ENCODE measurements at regions not wholly inside any gene's neighbourhood (a gene's known extent, or its start where the extent isn't known, plus 50 kb on each side); places are given as distances from the start of the nearest gene placed in this dataset.

DNA sequence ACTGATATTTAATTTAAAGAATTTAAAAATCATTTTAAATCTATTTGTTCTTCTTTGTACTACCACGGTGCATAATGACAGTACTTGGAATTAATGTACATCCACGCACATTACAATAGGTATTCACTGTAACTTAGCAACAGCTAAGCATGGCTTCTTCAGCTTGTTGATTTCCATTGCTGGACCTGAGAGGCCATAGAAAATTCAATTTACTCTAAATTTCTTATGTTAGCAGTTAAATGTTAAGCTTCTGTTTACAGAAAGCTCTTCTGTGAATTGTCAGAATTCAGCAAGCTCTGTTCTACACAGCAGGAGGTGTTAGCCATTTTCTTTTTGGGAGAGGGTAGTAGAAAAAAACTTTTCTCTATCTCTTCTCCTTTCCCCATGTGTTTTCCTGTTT, 1149.3 kb upstream of the CDH2 start:
- Mint-ChIP-seq H3K4me1 (no peaks in the 10 kb centered on the region), H3K36me3 (no peaks in the 10 kb centered on the region), H3K9me3 (peaks cover 4 to 8% of the 10 kb centered on the region in 2 donors), H3K27ac (no peak overlapping the region), H3K27me3 (no peaks in the 10 kb centered on the region), H3K4me3 (no peak overlapping the region)
- DNase-seq, result no peak
- no peak for ATAC-seq (replicated peaks)

DNA sequence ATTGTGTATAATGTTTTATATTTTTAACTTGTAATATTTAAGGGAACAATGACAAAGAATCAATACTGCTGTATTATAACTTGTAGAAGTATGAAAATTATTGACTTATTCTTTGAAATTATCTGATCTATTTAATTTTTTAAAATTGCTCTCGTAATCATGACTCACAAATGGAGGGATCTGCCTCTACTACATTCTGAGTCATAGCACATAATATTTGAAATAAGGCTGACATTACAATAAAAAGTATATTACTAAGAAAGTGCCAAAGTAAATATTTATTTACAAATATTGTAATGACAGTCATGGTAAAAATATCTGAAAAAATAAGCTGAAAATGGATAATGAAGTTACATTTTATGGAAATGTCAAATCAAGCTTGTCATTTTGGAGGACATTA, 1144.6 kb upstream of the CDH2 start:
- peaks cover 6 to 10% of the 10 kb centered on the region in 2 donors for H3K9me3 Mint-ChIP-seq
- H3K4me3 Mint-ChIP-seq, result no peak overlapping the region
- no peaks in the 10 kb centered on the region for H3K4me1 Mint-ChIP-seq
- no peak overlapping the region for H3K27ac Mint-ChIP-seq
- no peak for DNase-seq
- no peak for ATAC-seq (replicated peaks)
- no peaks in the 10 kb centered on the region for H3K27me3 Mint-ChIP-seq
- no peaks in the 10 kb centered on the region for H3K36me3 Mint-ChIP-seq

DNA sequence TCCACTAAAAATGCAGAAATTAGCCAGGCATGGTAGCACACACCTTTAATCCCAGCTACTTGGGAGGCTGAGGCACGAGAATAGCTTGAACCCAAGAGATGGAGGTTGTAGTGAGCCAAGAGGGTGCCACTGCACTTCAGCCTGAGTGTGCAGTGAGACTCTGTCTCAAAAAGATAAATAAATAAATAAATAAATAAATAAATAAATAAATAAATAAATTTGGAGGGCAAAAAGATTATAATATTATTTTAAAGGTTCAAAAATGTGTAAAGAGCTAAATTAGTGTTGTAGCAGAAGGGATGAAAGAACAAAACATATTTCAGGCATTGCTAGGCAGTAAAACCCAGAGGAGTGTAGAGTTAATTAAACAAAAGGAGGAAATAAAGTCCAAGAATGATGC, 1136.4 kb upstream of the CDH2 start:
- no peak overlapping the region for H3K4me3 Mint-ChIP-seq
- H3K4me1 Mint-ChIP-seq, result no peaks in the 10 kb centered on the region
- H3K9me3 Mint-ChIP-seq, result peaks cover 4% of the 10 kb centered on the region in 2 donors
- DNase-seq, result no peak
- H3K27me3 Mint-ChIP-seq, result no peaks in the 10 kb centered on the region
- no peaks in the 10 kb centered on the region for H3K36me3 Mint-ChIP-seq
- no peak for ATAC-seq (replicated peaks)
- H3K27ac Mint-ChIP-seq, result no peak overlapping the region

DNA sequence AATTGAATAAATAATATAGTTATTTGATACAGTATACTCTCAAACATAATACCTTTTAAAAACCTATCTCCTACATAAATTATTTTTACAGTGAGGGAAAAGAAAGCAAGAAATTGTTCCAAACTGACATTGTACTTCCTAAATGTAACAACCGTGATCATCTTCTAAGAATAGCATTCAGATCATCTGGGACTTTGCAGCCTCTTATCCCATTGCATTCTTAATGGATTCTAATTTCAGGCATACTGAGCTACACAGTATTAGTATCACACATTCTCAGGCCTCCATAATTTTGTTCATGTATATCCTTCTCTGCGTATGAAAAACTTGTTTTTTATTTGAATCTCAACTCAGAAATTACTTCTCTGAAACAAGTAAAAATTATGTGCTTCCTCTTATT, 1134.7 kb upstream of the CDH2 start:
- Mint-ChIP-seq H3K36me3 (no peaks in the 10 kb centered on the region), H3K9me3 (peaks cover 4% of the 10 kb centered on the region in 2 donors), H3K27me3 (no peaks in the 10 kb centered on the region), H3K4me3 (no peak overlapping the region), H3K4me1 (no peaks in the 10 kb centered on the region), H3K27ac (no peak overlapping the region)
- DNase-seq (no peak), ATAC-seq (replicated peaks) (no peak)

DNA sequence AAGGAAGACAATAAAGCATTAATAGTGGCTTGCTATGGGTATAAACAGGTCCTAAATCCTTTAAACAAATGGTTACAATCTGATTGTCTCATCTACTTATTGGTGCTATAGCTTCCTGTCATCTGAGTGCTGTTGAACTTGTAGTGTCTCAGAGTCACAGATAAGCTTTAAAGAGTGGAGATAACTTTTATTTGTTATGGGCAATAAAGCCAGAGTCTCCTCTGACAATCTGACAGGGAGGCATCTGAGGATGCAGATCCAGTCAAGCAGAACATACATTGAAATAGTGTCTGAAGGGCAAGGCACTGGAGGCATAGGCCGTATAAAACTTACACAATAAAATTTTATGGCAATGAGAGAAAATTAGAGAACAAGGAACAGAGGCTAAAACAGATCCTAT, 1132.4 kb upstream of the CDH2 start:
- Mint-ChIP-seq H3K27ac (no peak overlapping the region), H3K9me3 (peaks cover 4% of the 10 kb centered on the region in 2 donors), H3K4me3 (no peak overlapping the region), H3K27me3 (no peaks in the 10 kb centered on the region), H3K4me1 (no peaks in the 10 kb centered on the region), H3K36me3 (no peaks in the 10 kb centered on the region)
- DNase-seq (no peak), ATAC-seq (replicated peaks) (no peak)

DNA sequence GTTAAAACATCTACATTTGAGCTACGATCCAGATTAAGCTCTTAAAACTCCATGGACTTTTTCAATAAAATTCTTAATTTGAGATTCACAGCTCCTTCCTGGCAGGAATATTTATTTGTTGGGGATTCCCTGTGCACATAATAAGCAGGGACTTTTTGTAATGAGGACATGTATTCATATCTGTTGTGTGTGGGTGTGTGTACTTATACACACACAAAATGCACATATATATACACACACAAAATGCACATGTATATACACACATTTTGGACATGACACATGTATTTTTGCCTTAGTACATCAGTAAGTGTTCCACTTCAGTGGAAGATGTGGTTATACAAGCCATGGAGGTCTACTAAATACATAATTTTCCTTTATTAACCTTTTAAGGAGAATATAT, 1131.1 kb upstream of the CDH2 start:
- no peaks in the 10 kb centered on the region for H3K36me3 Mint-ChIP-seq
- peaks cover 3 to 4% of the 10 kb centered on the region in 2 donors for H3K9me3 Mint-ChIP-seq
- no peak overlapping the region for H3K4me3 Mint-ChIP-seq
- no peaks in the 10 kb centered on the region for H3K27me3 Mint-ChIP-seq
- no peak for ATAC-seq (replicated peaks)
- no peak overlapping the region for H3K27ac Mint-ChIP-seq
- no peaks in the 10 kb centered on the region for H3K4me1 Mint-ChIP-seq
- no peak for DNase-seq

DNA sequence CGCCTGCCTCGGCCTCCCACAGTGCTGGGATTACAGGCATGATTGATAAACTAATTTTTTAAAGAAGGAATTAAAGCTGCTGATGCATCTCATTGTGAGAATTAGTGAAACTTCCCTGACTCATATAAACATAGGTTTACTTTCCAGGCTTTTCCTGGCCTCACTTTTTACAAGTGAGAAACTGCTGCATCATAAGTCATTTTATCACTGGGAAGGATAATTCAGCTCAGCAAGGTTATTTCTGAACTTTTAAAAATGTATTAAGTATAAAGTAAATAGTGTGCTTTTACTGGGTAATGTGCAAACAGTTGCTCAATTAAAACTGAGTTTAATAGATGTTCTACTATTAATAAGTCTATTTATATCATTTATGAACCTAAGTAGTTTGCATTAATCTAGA, 1130.3 kb upstream of the CDH2 start:
- no peaks in the 10 kb centered on the region for H3K36me3 Mint-ChIP-seq
- no peak for ATAC-seq (replicated peaks)
- no peak overlapping the region for H3K4me3 Mint-ChIP-seq
- peaks cover under 1 to 1% of the 10 kb centered on the region in 2 donors for H3K9me3 Mint-ChIP-seq
- no peak for DNase-seq
- H3K27ac Mint-ChIP-seq, result no peak overlapping the region
- H3K4me1 Mint-ChIP-seq, result no peaks in the 10 kb centered on the region
- H3K27me3 Mint-ChIP-seq, result no peaks in the 10 kb centered on the region

DNA sequence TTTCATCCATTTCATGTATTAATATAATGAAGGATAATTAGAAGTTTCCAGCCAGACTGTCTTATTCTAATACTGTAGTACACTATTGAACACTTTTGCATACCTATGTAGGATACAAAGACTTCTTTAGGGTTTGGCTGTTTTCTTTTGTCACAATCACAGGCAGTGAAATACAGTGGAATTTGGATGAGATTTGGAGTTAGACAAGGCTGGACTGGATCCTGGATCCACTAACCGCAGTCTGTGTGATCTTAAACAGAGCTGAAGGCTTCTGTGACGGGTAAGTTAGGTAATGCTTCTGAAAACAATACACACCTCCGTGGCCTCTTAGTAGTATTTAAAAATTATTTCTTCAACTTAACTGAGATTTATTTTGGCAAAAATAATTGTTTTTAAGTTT, 1128.6 kb upstream of the CDH2 start:
- no peak overlapping the region for H3K4me3 Mint-ChIP-seq
- H3K27ac Mint-ChIP-seq, result no peak overlapping the region
- H3K4me1 Mint-ChIP-seq, result no peaks in the 10 kb centered on the region
- DNase-seq (no peak), ATAC-seq (replicated peaks) (no peak)
- no peaks in the 10 kb centered on the region for H3K27me3 Mint-ChIP-seq
- H3K9me3 Mint-ChIP-seq, result peaks cover 0 to 5% of the 10 kb centered on the region in 2 donors
- H3K36me3 Mint-ChIP-seq, result no peaks in the 10 kb centered on the region

DNA sequence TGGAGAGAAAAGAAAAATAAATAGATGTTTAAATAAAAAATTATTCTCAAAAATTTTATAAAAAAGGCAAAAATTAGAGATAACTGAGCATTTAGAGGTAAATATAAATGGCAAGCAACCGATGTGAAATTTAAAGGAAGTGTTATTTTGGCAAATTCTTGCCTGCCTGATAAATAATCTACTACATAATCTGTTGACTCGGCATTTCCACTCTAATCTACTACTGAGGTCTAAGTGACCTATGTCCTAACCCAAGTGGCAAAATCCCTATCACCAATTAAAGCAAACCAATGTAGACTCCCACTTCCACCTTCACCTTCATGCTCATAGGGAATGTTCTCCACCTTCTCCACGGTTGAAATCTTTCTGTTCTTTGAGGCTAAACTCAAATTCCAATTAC, 1124.1 kb upstream of the CDH2 start:
- Mint-ChIP-seq H3K27me3 (no peaks in the 10 kb centered on the region), H3K27ac (no peak overlapping the region), H3K4me1 (no peaks in the 10 kb centered on the region), H3K4me3 (no peak overlapping the region), H3K36me3 (no peaks in the 10 kb centered on the region), H3K9me3 (peaks cover 0 to 7% of the 10 kb centered on the region in 2 donors)
- ATAC-seq (replicated peaks), result no peak
- no peak for DNase-seq

DNA sequence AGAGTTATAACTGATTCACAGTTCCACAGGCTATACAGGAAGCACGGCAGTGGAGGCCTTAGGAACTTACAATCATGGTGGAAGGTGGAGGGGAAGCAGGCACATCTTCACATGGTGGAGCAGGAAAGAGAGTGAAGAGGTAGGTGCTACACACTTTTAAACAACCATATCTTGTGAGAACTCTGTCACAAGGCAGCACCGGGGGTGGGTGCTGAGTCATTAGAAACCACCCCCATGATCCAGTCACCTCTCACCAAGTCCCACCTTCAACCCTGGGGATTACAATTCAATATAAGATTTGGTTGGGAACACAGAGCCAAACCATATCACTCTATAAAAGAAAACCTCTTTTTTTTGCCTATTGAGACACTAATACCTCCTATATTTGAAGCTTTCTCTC, 1108.5 kb upstream of the CDH2 start:
- Mint-ChIP-seq H3K36me3 (no peaks in the 10 kb centered on the region), H3K9me3 (peaks cover 9 to 19% of the 10 kb centered on the region in 2 donors), H3K27ac (no peak overlapping the region), H3K27me3 (no peaks in the 10 kb centered on the region), H3K4me3 (no peak overlapping the region), H3K4me1 (no peaks in the 10 kb centered on the region)
- ATAC-seq (replicated peaks) (no peak), DNase-seq (no peak)

DNA sequence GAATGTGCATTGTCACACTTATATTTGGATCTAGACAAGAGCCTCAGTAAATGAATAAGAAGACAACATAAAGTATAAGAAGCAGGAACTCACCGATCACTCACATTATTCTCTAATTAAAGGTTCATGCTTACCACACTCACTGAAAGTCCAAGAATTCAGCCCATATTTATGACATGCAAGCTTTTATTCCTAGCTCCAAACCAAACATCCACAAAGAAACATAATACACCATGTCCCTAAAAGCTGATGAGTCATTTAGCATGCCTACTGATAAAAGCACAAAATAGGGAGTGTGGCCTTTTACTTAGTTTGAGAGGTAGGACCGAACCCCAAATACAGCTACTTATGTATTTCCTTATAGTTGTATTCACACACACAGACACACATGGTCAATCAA, 1094.6 kb upstream of the CDH2 start:
- Mint-ChIP-seq H3K27me3 (no peaks in the 10 kb centered on the region), H3K27ac (no peak overlapping the region), H3K4me1 (no peaks in the 10 kb centered on the region), H3K4me3 (no peak overlapping the region), H3K9me3 (peaks cover 2 to 4% of the 10 kb centered on the region in 2 donors), H3K36me3 (no peaks in the 10 kb centered on the region)
- DNase-seq (no peak), ATAC-seq (replicated peaks) (no peak)

DNA sequence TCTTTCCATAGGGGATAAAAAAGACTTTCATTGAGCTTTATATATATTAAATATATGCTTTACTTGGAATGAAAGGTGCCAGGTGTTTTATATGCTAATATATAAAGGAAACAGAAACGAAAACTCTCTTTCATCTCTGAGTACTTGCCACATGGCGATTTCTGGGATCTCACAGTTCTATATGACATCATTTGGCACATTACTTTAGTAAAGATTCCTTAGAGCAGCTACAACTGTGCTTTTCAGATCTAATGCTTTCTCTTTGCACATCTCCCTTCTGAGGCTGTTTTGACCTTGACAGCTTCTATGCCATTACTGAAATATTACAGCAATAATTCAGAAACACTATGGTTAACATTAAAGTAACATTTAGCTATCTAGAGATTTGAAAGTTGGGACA, 1082.9 kb upstream of the CDH2 start:
- Mint-ChIP-seq H3K27me3 (no peaks in the 10 kb centered on the region), H3K4me3 (no peak overlapping the region), H3K9me3 (peaks cover 3 to 5% of the 10 kb centered on the region in 2 donors), H3K36me3 (no peaks in the 10 kb centered on the region), H3K27ac (no peak overlapping the region), H3K4me1 (no peaks in the 10 kb centered on the region)
- ATAC-seq (replicated peaks) (no peak), DNase-seq (no peak)

DNA sequence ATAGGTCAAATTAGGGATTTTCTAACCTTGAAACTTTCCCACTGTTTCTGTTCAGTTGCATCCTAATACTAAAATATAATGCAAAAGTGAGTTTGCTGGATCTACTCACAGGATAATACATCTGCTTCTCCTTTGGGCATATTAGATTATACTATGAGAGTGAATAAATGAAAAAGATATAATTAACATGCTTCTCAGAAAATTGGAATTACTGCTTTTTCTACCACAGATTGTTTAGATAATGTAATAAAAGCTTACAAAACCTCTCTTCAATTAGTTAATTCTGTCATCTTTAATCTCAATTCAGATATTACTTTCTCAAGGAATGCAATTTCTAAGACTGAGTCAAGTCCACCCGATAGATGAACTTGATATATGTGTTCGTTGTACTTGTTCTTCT, 1077.2 kb upstream of the CDH2 start:
- Mint-ChIP-seq H3K36me3 (no peaks in the 10 kb centered on the region), H3K4me1 (no peaks in the 10 kb centered on the region), H3K4me3 (no peak overlapping the region), H3K9me3 (peaks cover 1 to 2% of the 10 kb centered on the region in 2 donors), H3K27me3 (no peaks in the 10 kb centered on the region), H3K27ac (no peak overlapping the region)
- no peak for DNase-seq
- no peak for ATAC-seq (replicated peaks)

DNA sequence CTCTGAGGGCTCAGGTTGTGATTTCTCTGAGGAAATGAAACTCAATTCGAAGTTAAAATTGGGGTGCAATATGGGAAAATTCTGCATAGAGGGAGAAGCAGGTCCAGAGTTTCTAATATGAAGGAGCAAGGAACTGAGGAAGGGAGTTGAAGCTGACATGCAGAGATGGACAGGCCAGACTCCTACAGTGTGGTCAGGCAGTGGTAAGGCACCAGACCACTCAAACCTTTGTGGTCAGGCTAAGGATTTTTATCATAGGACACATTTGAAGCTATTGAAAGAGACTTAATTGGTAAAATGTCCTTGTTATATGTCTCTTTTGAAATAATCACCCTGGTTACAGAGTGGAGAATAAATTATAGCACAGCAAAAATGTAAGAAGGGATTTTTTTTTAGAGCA, 1074.8 kb upstream of the CDH2 start:
- no peaks in the 10 kb centered on the region for H3K4me1 Mint-ChIP-seq
- no peaks in the 10 kb centered on the region for H3K36me3 Mint-ChIP-seq
- H3K4me3 Mint-ChIP-seq, result no peak overlapping the region
- no peaks in the 10 kb centered on the region for H3K27me3 Mint-ChIP-seq
- no peak overlapping the region for H3K27ac Mint-ChIP-seq
- H3K9me3 Mint-ChIP-seq, result peaks cover 0 to 4% of the 10 kb centered on the region in 2 donors
- no peak for DNase-seq
- no peak for ATAC-seq (replicated peaks)

DNA sequence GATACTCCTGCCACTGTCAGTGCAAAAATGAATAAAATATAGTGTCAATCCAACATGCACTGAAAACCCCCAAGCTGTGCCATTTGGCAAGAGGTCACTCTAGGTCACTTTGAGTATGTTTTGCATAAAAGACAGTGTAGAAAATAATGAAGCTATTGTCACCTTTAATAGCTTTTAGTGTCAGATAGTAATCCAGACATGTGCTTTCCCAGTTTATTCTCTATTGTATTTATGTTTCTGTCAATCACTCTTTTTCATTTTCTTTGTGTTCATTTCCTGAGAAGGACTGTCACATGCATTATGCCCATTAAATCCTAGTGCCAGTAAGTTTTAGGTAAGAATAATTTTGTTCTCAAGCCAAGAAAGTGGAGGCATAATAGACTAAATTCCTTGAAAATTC, 1073.9 kb upstream of the CDH2 start:
- H3K4me3 Mint-ChIP-seq, result no peak overlapping the region
- H3K27me3 Mint-ChIP-seq, result no peaks in the 10 kb centered on the region

DNA sequence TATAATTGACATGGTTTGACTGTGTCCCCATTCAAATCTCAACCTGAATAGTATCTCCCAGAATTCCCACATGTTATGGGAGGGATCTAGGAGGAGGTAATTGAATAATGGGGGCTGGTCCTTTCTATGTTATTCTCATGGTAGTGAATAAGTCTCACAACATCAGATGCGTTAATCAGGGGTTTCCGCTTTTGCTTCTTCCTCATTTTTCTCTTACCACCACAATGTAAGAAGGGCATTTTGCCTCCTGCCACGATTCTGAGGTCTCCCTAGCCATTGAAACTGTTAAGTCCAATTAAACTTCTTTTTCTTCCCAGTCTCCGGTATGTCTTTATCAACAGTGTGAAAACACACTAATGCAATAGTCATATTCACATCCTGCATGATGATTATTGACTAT, 1073.3 kb upstream of the CDH2 start:
- DNase-seq, result no peak
- H3K9me3 Mint-ChIP-seq, result peaks cover 3 to 4% of the 10 kb centered on the region in 2 donors
- no peak overlapping the region for H3K27ac Mint-ChIP-seq
- no peaks in the 10 kb centered on the region for H3K27me3 Mint-ChIP-seq
- no peaks in the 10 kb centered on the region for H3K4me1 Mint-ChIP-seq
- no peak for ATAC-seq (replicated peaks)
- H3K36me3 Mint-ChIP-seq, result no peaks in the 10 kb centered on the region
- no peak overlapping the region for H3K4me3 Mint-ChIP-seq

More for the DNA sequence above, 1073.9 kb upstream of the CDH2 start:
- ATAC-seq (replicated peaks) (no peak), DNase-seq (no peak)
- H3K4me1 Mint-ChIP-seq, result no peaks in the 10 kb centered on the region
- H3K9me3 Mint-ChIP-seq, result peaks cover 3 to 4% of the 10 kb centered on the region in 2 donors
- no peaks in the 10 kb centered on the region for H3K36me3 Mint-ChIP-seq
- no peak overlapping the region for H3K27ac Mint-ChIP-seq
